GM12892 (cell line): ENCODE measurements at regions not wholly inside any gene's neighbourhood (a gene's known extent, or its start where the extent isn't known, plus 50 kb on each side); places are given as distances from the start of the nearest gene placed in this dataset.

Source experiments
- POLR2A ChIP-seq: IDR thresholded peaks from 2 replicates; pipeline ENCODE4 v1.6.1; 2011; ENCODE audit warnings: low read depth, low read length, control low read depth
- TAF1 ChIP-seq: IDR thresholded peaks from 2 replicates; pipeline ENCODE4 v1.6.1; 2011; ENCODE audit warnings: low read depth, mild to moderate bottlenecking, control low read depth, low read length, borderline replicate concordance

DNA sequence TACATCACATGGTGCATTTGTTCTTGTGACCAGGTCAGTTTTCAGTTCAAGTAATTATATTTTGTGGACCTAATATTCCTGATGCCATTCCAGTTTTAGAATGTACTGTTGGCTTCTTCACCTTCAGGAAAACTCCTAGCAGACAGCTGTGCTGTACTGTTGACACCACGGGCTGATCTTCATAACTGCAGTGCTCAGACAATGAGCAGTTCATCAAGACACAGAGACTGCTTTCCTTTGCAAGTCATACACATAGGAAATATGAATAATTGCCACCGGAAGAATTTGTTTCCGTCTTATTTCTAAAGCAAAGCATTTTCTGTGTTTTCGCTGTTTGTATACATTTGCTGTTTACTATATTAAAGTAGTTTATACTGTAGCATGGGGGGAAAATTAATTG is 89.8 kb downstream of the C6orf118 start:
- TF ChIP-seq POLR2A (no peak), TAF1 (no peak)
